HEK293T (cell line): ENCODE measurements at regions not wholly inside any gene's neighbourhood (a gene's known extent, or its start where the extent isn't known, plus 50 kb on each side); places are given as distances from the start of the nearest gene placed in this dataset.

Experiments used
- CTCF ChIA-PET: fragments of 350-600 bp; formaldehyde crosslinking; extraction: SDS; loops from one replicate; lab custom pipeline; 2021; ENCODE audit warnings: antibody characterized with exemption, inconsistent platforms; lab: Yijun Ruan, JAX
- POLR2A ChIA-PET: fragments of 350-600 bp; formaldehyde crosslinking; extraction: SDS; loops from one replicate; lab custom pipeline; 2020; ENCODE audit warnings: antibody characterized with exemption, inconsistent platforms; lab: Yijun Ruan, JAX
- DNase-seq: peaks from one replicate; pipeline ENCODE4 v3.0.0; 2012; ENCODE audit warnings: mixed read lengths; ENCODE audit errors: extremely low spot score
- ARNT ChIP-seq: fragments of 450-650 bp; IDR thresholded peaks from 2 replicates; pipeline ENCODE4 v1.6.1; 2017; ENCODE audit warnings: mild to moderate bottlenecking
- BHLHE40 ChIP-seq: fragments of 450-650 bp; IDR thresholded peaks from 2 replicates; pipeline ENCODE4 v1.6.1; 2016; ENCODE audit warnings: mild to moderate bottlenecking, moderate library complexity, borderline replicate concordance
- CTBP1 ChIP-seq: fragments of 450-650 bp; IDR thresholded peaks from 2 replicates; pipeline ENCODE4 v1.6.1; 2016; ENCODE audit warnings: borderline replicate concordance
- ELF4 ChIP-seq: fragments of 450-650 bp; IDR thresholded peaks from 2 replicates; pipeline ENCODE4 v1.6.1; 2017; ENCODE audit warnings: antibody characterized with exemption
- FOXA1 ChIP-seq: fragments of 450-650 bp; IDR thresholded peaks from 2 replicates; pipeline ENCODE4 v1.6.1; 2016; ENCODE audit warnings: mild to moderate bottlenecking
- FOXK2 ChIP-seq: fragments of 450-650 bp; IDR thresholded peaks from 2 replicates; pipeline ENCODE4 v1.6.1; 2016; ENCODE audit warnings: mild to moderate bottlenecking
- FOXM1 ChIP-seq: fragments of 450-650 bp; IDR thresholded peaks from 2 replicates; pipeline ENCODE4 v1.6.1; 2017; ENCODE audit warnings: mild to moderate bottlenecking, borderline replicate concordance
- HDGF ChIP-seq: fragments of 450-650 bp; IDR thresholded peaks from 2 replicates; pipeline ENCODE4 v1.6.1; 2017; ENCODE audit warnings: antibody characterized with exemption, borderline replicate concordance
- L3MBTL2 ChIP-seq: fragments of 450-650 bp; conservative IDR thresholded peaks from 2 replicates; pipeline ENCODE4 v1.6.1; 2016; ENCODE audit warnings: mild to moderate bottlenecking
- LEF1 ChIP-seq: fragments of 450-650 bp; IDR thresholded peaks from 2 replicates; pipeline ENCODE4 v1.6.1; 2017; ENCODE audit warnings: mild to moderate bottlenecking, borderline replicate concordance
- NFRKB ChIP-seq: fragments of 450-650 bp; IDR thresholded peaks from 2 replicates; pipeline ENCODE4 v1.6.1; 2016; ENCODE audit warnings: mild to moderate bottlenecking, moderate library complexity
- SP1 ChIP-seq: fragments of 450-650 bp; IDR thresholded peaks from 2 replicates; pipeline ENCODE4 v1.6.1; 2017
- SUZ12 ChIP-seq: fragments of 450-650 bp; IDR thresholded peaks from 2 replicates; pipeline ENCODE4 v1.6.1; 2016; ENCODE audit warnings: mild to moderate bottlenecking
- TARDBP ChIP-seq: fragments of 450-650 bp; IDR thresholded peaks from 2 replicates; pipeline ENCODE4 v1.6.1; 2016
- ZNF384 ChIP-seq: fragments of 450-650 bp; IDR thresholded peaks from 2 replicates; pipeline ENCODE4 v1.6.1; 2016
- TF ChIP-seq, protein P1 (sequence below): fragments of 450-650 bp; IDR thresholded peaks from 2 replicates; pipeline ENCODE4 v1.6.1; 2016

DNA sequence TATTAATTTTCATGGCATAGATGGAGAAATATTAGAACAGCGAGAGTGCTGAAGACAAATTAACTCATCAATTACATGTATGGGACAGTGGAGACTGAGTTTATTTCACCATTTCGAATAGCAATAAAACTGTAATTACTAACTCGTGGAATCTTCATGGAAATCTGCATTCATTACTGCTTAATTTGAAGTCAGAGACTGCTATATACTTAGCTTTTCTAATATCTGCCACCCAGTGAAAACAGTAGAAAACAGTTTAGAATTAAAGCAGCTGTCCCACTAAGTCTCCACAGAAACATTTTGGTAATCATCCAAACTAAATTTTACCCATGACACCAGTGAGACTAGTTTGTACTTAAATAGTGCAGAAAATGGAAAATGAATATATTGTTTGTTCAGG lies 56.8 kb downstream of the IZUMO3 start:
- TF ChIP-seq LEF1 (no peak), TARDBP (no peak), L3MBTL2 (no peak), FOXK2 (no peak)

DNA sequence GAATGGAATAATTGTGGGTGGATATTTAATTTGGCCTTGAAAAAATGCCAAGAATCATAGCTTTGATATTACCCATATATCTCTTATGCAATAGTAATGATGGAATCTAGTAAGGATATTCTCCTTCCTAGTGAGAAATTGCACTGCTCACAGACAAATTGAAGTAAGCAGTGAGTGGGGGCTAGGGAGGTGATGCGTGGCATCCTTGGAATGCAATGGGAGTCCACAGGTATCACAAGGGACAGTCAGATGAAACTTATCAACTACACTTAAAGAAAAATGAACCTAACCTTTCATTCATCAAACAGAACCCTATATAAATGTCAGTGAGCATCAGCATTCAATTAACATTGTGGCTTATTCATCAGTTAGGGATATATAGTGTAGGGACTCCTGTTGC lies 57.8 kb downstream of the IZUMO3 start:
- POLR2A ChIA-PET, result no interaction called here
- no peak for DNase-seq
- CTCF ChIA-PET, result no interaction called here
- no peak for TF ChIP-seq SP1
- no peak for TF ChIP-seq CTBP1
- TF ChIP-seq FOXA1, result no peak
- TF ChIP-seq LEF1, result no peak
- TF ChIP-seq BHLHE40, result no peak

More for the DNA sequence above, 56.8 kb downstream of the IZUMO3 start:
- DNase-seq, result no peak
- ChIA-PET POLR2A (no interaction called here), CTCF (no interaction called here)

DNA sequence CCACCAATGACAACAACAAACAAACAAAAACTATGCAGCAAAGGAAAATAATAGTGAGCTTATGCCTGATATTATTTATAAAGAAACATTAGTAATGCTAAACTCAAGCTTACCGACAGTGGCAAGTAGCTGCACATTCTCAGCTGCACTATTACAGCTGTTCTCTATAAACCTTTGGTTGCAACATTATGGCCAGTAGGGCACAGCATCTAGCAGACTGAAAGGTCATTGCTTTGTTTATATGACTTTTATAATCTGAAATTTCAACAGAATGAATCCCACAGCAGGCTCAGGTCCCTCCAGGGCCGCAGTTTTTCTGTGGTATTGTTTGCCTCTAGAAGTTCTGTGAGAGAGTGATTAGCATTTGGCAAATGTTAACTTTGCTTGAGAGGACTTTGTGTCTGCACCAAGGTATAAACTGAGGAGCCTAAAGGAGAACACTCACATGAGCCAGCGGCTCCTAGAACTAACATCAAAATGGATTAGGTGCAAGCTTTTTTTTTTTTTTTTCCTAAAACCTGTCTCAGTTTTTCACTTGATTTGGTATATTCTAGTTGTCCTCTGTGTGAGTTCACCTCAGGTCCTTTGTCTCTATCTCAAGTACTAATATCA lies 58.3 kb downstream of the IZUMO3 start:
- TF ChIP-seq L3MBTL2, result no peak
- TF ChIP-seq BHLHE40, result no peak
- no peak for TF ChIP-seq ZNF384
- TF ChIP-seq NFRKB, result no peak
- no peak for TF ChIP-seq FOXK2
- no peak for TF ChIP-seq CTBP1
- no peak for TF ChIP-seq HDGF
- TF ChIP-seq, protein P1, sequence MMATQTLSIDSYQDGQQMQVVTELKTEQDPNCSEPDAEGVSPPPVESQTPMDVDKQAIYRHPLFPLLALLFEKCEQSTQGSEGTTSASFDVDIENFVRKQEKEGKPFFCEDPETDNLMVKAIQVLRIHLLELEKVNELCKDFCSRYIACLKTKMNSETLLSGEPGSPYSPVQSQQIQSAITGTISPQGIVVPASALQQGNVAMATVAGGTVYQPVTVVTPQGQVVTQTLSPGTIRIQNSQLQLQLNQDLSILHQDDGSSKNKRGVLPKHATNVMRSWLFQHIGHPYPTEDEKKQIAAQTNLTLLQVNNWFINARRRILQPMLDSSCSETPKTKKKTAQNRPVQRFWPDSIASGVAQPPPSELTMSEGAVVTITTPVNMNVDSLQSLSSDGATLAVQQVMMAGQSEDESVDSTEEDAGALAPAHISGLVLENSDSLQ, result no peak
- no peak for TF ChIP-seq ELF4
- no peak for DNase-seq
- CTCF ChIA-PET, result no interaction called here
- POLR2A ChIA-PET, result no interaction called here

DNA sequence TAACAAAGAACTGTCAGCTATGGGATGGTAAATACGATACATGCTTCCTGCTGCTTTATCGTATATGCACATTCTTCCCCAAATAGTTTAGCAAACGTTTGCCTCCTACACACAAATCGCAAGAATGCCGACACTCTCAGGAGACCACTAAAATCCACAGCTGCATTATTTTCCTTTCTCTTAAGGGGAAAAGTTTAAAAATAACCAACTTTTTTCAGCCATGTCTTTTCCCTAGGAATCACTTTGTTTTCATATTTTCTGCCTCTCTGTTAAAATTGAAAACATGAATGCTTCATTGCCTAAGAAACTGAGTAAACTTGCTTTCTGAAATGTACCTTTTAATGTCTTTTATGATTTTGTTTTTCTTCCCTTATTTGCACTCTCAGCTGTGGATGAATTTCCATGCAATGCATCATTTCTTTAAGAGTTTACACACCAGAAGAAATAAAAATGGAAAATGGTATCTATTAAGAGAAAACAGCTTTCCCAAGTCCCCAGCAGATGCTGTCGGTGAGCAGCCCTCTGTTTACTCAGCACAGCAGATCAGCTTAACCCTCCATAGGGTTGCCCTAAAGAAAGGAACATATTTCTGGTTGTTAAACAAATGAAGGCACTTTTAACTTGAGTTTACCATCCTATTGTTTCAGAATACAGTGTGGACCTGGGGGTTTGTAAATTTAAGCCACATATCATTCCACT lies 66.2 kb downstream of the IZUMO3 start:
- no peak for DNase-seq

DNA sequence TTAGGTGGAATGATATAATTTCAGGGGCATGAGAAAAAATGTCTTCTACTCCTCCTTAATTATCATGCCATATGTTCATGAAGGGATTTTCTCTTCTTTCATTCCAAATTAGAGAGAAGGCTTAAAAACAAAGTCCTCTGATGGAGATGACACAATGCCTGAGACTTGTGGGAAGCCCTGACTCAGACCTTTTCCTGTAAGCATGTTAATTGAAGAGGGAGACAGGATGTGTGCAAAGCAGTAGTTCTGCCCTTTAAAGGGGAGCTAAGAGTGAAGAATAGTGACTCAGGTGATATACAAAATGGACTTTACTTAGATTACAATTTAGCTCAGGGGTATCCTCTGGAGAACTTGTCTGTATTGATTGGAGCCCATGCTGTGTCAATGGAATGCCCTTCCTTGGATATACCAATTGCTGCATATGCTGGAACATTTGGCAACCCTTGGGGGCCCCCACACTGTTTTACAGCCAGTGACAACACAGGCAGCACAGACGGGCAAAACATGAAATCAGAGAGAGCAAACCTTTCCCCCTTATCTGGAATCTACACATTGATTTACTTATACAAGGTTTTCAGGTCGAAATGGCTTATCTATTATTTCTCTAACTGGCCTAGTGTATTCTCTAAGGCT lies 81.3 kb downstream of the IZUMO3 start:
- DNase-seq, result no peak
- ChIA-PET POLR2A (no interaction called here), CTCF (no interaction called here)
- no peak for TF ChIP-seq FOXM1
- TF ChIP-seq, protein P1, result no peak
- TF ChIP-seq HDGF, result no peak
- no peak for TF ChIP-seq FOXA1
- TF ChIP-seq BHLHE40, result no peak
- no peak for TF ChIP-seq LEF1
- TF ChIP-seq FOXK2, result no peak
- TF ChIP-seq ZNF384, result no peak
- no peak for TF ChIP-seq ELF4
- TF ChIP-seq ARNT, result no peak
- no peak for TF ChIP-seq L3MBTL2
- no peak for TF ChIP-seq SP1
- TF ChIP-seq TARDBP, result no peak

More for the DNA sequence above, 66.2 kb downstream of the IZUMO3 start:
- POLR2A ChIA-PET, result no interaction called here
- CTCF ChIA-PET, result no interaction called here
- no peak for TF ChIP-seq ELF4
- TF ChIP-seq NFRKB, result no peak
- no peak for TF ChIP-seq FOXM1

DNA sequence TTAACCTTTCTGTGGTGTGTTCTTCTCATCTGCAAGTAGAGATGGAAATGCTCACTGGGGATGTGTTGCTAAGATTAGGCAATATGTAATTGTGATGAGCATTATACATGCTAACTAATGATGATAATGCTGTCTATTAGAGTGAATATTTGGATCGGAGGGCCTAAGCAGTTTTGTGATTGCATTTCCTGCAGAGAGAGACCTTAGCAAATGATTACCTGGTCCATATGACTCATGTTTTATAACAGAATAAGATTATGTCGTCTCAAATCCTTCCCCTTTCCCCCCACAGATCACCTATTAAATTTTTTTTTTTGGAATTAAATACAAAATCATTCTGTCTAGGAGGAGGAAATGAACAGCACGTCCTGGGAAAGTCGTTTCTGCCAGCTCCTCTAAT lies 82.7 kb downstream of the IZUMO3 start:
- DNase-seq, result no peak
- ChIA-PET POLR2A (no interaction called here), CTCF (no interaction called here)
- TF ChIP-seq NFRKB, result no peak
- TF ChIP-seq BHLHE40, result no peak
- no peak for TF ChIP-seq LEF1
- no peak for TF ChIP-seq FOXM1
- TF ChIP-seq FOXK2, result no peak
- no peak for TF ChIP-seq FOXA1
- TF ChIP-seq, protein P1, result no peak
- TF ChIP-seq HDGF, result no peak
- TF ChIP-seq ARNT, result no peak
- no peak for TF ChIP-seq CTBP1
- no peak for TF ChIP-seq L3MBTL2
- no peak for TF ChIP-seq SUZ12
- no peak for TF ChIP-seq ELF4
- TF ChIP-seq ZNF384, result no peak
- TF ChIP-seq TARDBP, result no peak
- TF ChIP-seq SP1, result no peak

DNA sequence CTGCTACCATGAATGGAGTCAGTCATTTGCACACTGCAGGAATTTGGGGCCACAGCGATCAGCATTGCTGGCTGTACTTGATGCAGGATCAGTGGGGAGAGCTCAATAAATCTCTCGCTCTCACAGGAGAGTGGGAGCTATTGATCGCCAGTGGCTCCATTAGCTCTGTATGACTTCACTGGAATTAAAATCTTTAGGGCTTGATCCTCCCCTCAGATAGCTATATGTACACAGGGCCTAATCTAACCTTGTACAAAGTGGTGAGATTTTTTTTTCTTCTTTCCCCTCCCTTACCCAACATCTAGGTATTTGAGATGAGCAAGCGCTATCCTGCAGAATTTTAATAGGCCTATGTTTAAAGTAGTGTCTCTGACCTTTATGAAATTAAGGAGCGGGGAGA lies 84.9 kb downstream of the IZUMO3 start:
- POLR2A ChIA-PET, result no interaction called here
- CTCF ChIA-PET, result no interaction called here
- no peak for DNase-seq
- TF ChIP-seq HDGF, result no peak
- no peak for TF ChIP-seq FOXA1
- no peak for TF ChIP-seq ARNT
- no peak for TF ChIP-seq ELF4
- TF ChIP-seq TARDBP, result no peak
- TF ChIP-seq, protein P1, result no peak
- TF ChIP-seq SUZ12, result no peak
- no peak for TF ChIP-seq SP1
